SK-N-MC (cell line): ENCODE measurements at regions not wholly inside any gene's neighbourhood (a gene's known extent, or its start where the extent isn't known, plus 50 kb on each side); places are given as distances from the start of the nearest gene placed in this dataset.

ENCODE experiments used
- DNase-seq: peaks from one replicate; pipeline ENCODE4 v3.0.0-alpha.2; 2011; ENCODE audit warnings: low read depth, low spot score
- H3K27ac ChIP-seq: fragments of 200-600 bp; sonication (generic); 2 replicates; pipeline ENCODE4 v1.5.1; 2016; ENCODE audit warnings: mixed run types
- H3K36me3 ChIP-seq: fragments of 200-600 bp; sonication (generic); 2 replicates; pipeline ENCODE4 v1.6.1; 2017; ENCODE audit warnings: antibody characterized with exemption, low read length, mixed read lengths; ENCODE audit not compliant: insufficient read depth
- H3K4me3 ChIP-seq: fragments of 200-600 bp; sonication (generic); 2 replicates; pipeline ENCODE4 v1.5.1; 2016
- H3K9ac ChIP-seq: fragments of 200-600 bp; sonication (generic); 2 replicates; pipeline ENCODE4 v1.8.0; 2017; ENCODE audit warnings: mixed run types, mixed read lengths; ENCODE audit not compliant: insufficient read length
- H3K9me3 ChIP-seq: fragments of 200-600 bp; sonication (generic); 2 replicates; pipeline ENCODE4 v1.6.1; 2017; ENCODE audit warnings: low read depth, mild to moderate bottlenecking, antibody characterized with exemption, low read length, moderate library complexity, mixed read lengths
- EZH2 ChIP-seq: fragments of 200-600 bp; sonication (generic); IDR thresholded peaks from one replicate; pipeline ENCODE4 v1.6.1; 2017; ENCODE audit warnings: antibody characterized with exemption
- FOXP2 ChIP-seq: optimal IDR thresholded peaks from 2 replicates; pipeline ENCODE3; 2011; ENCODE audit warnings: mild to moderate bottlenecking, moderate library complexity; ENCODE audit not compliant: insufficient read depth; ENCODE audit errors: extremely low read length, control extremely low read depth
- POLR2AphosphoS5 ChIP-seq: IDR thresholded peaks from 2 replicates; pipeline ENCODE4 v1.6.1; 2012; ENCODE audit warnings: mild to moderate bottlenecking, low read depth, low read length, borderline replicate concordance

- no peak overlapping the region for H3K9ac ChIP-seq
- no peak overlapping the region for H3K4me3 ChIP-seq
- TF ChIP-seq EZH2 (no peak), FOXP2 (no peak), POLR2AphosphoS5 (no peak)
- no peaks in the 10 kb centered on the region for H3K36me3 ChIP-seq
- no peak for DNase-seq
- no peak overlapping the region for H3K27ac ChIP-seq
- H3K9me3 ChIP-seq, result no peaks in the 10 kb centered on the region
These were observed 303.4 kb upstream of the PRMT6 start for GRCh38 chr1:106753066-106753465.

GRCh38 chr1:106754957-106755356 is 301.5 kb upstream of the PRMT6 start:
- Histone ChIP-seq H3K27ac (no peak overlapping the region), H3K36me3 (no peaks in the 10 kb centered on the region), H3K9me3 (no peaks in the 10 kb centered on the region), H3K9ac (no peak overlapping the region), H3K4me3 (no peak overlapping the region)
- TF ChIP-seq FOXP2, result no peak
- TF ChIP-seq EZH2, result no peak
- TF ChIP-seq POLR2AphosphoS5, result no peak
- DNase-seq, result no peak

GRCh38 chr1:106755682-106756406 is 300.6 kb upstream of the PRMT6 start:
- Histone ChIP-seq H3K36me3 (no peaks in the 10 kb centered on the region), H3K9me3 (no peaks in the 10 kb centered on the region), H3K27ac (no peak overlapping the region), H3K9ac (no peak overlapping the region), H3K4me3 (no peak overlapping the region)
- TF ChIP-seq POLR2AphosphoS5 (no peak), FOXP2 (no peak), EZH2 (no peak)
- DNase-seq, result no peak

GRCh38 chr1:106756752-106757151 is 299.7 kb upstream of the PRMT6 start:
- no peak for TF ChIP-seq POLR2AphosphoS5
- no peak for TF ChIP-seq EZH2
- TF ChIP-seq FOXP2, result no peak
- Histone ChIP-seq H3K9ac (no peak overlapping the region), H3K27ac (no peak overlapping the region), H3K9me3 (no peaks in the 10 kb centered on the region), H3K36me3 (no peaks in the 10 kb centered on the region), H3K4me3 (no peak overlapping the region)
- no peak for DNase-seq

- Histone ChIP-seq H3K36me3 (no peaks in the 10 kb centered on the region), H3K9me3 (no peaks in the 10 kb centered on the region), H3K9ac (no peak overlapping the region), H3K27ac (no peak overlapping the region), H3K4me3 (no peak overlapping the region)
- no peak for DNase-seq
- TF ChIP-seq EZH2 (no peak), FOXP2 (no peak), POLR2AphosphoS5 (no peak)
These were observed 288.4 kb upstream of the PRMT6 start for GRCh38 chr1:106768077-106768476.

GRCh38 chr1:106768501-106768900 is 288.0 kb upstream of the PRMT6 start:
- no peaks in the 10 kb centered on the region for H3K9me3 ChIP-seq
- no peak overlapping the region for H3K9ac ChIP-seq
- DNase-seq, result no peak
- no peak overlapping the region for H3K27ac ChIP-seq
- H3K4me3 ChIP-seq, result no peak overlapping the region
- H3K36me3 ChIP-seq, result no peaks in the 10 kb centered on the region
- no peak for TF ChIP-seq EZH2
- TF ChIP-seq FOXP2, result no peak
- TF ChIP-seq POLR2AphosphoS5, result no peak

GRCh38 chr1:106773206-106773605 is 283.3 kb upstream of the PRMT6 start:
- Histone ChIP-seq H3K36me3 (no peaks in the 10 kb centered on the region), H3K4me3 (no peak overlapping the region), H3K9ac (no peak overlapping the region), H3K27ac (no peak overlapping the region), H3K9me3 (no peaks in the 10 kb centered on the region)
- no peak for DNase-seq
- TF ChIP-seq FOXP2, result no peak
- no peak for TF ChIP-seq EZH2
- no peak for TF ChIP-seq POLR2AphosphoS5

- Histone ChIP-seq H3K4me3 (no peak overlapping the region), H3K9ac (no peak overlapping the region), H3K27ac (no peak overlapping the region), H3K36me3 (no peaks in the 10 kb centered on the region), H3K9me3 (no peaks in the 10 kb centered on the region)
- DNase-seq, result no peak
- TF ChIP-seq FOXP2 (no peak), EZH2 (no peak), POLR2AphosphoS5 (no peak)
These were observed 276.4 kb upstream of the PRMT6 start for GRCh38 chr1:106780066-106780465.

GRCh38 chr1:106780806-106781569 is 275.5 kb upstream of the PRMT6 start:
- no peak for TF ChIP-seq EZH2
- Histone ChIP-seq H3K9ac (no peak overlapping the region), H3K36me3 (no peaks in the 10 kb centered on the region), H3K4me3 (no peak overlapping the region), H3K9me3 (no peaks in the 10 kb centered on the region), H3K27ac (no peak overlapping the region)
- DNase-seq, result no peak
